AG10803 (cell line): ENCODE measurements at regions not wholly inside any gene's neighbourhood (a gene's known extent, or its start where the extent isn't known, plus 50 kb on each side); places are given as distances from the start of the nearest gene placed in this dataset.

ENCODE experiments used
- DNase-seq: peaks from one replicate; pipeline ENCODE4 v3.0.0; 2010; ENCODE audit warnings: low read depth
- H3K4me3 ChIP-seq: 2 replicates; pipeline ENCODE4 v1.5.1; 2011; ENCODE audit warnings: mild to moderate bottlenecking, low read length, control low read depth
- CTCF ChIP-seq: conservative IDR thresholded peaks from 2 replicates; pipeline ENCODE4 v1.5.1; 2011; ENCODE audit warnings: mild to moderate bottlenecking, low read length, control low read depth, inconsistent platforms

GRCh38 chr2:121094845-121095244, 190.2 kb downstream of the TFCP2L1 start:
- TF ChIP-seq CTCF = no peak
- H3K4me3 ChIP-seq = no peak overlapping the region
- DNase-seq = no peak

GRCh38 chr2:121095257-121096080, 189.5 kb downstream of the TFCP2L1 start:
- TF ChIP-seq CTCF = peak; percentile 61
- DNase-seq = peak; percentile 60
- no peak overlapping the region for H3K4me3 ChIP-seq

- H3K4me3 ChIP-seq = no peak overlapping the region
- no peak for TF ChIP-seq CTCF
- DNase-seq = no peak
Measured at GRCh38 chr2:121096611-121097010, 188.4 kb downstream of the TFCP2L1 start.

- H3K4me3 ChIP-seq = no peak overlapping the region
- no peak for TF ChIP-seq CTCF
- no peak for DNase-seq
Measured at GRCh38 chr2:121098556-121098955, 186.4 kb downstream of the TFCP2L1 start.

- no peak overlapping the region for H3K4me3 ChIP-seq
- TF ChIP-seq CTCF = peak; percentile 48
- DNase-seq = no peak
Measured at GRCh38 chr2:121099329-121100290, 185.4 kb downstream of the TFCP2L1 start.

GRCh38 chr2:121101093-121101715, 183.8 kb downstream of the TFCP2L1 start:
- TF ChIP-seq CTCF = no peak
- H3K4me3 ChIP-seq = no peak overlapping the region
- DNase-seq = no peak
